GM12875 (cell line): ENCODE measurements at regions not wholly inside any gene's neighbourhood (a gene's known extent, or its start where the extent isn't known, plus 50 kb on each side); places are given as distances from the start of the nearest gene placed in this dataset.

Experiments
- H3K4me3 ChIP-seq: one replicate; pipeline ENCODE4 v1.5.1; 2011; ENCODE audit warnings: low read depth, low read length, control low read depth
- TF ChIP-seq, protein P1 (sequence below): IDR thresholded peaks from 2 replicates; pipeline ENCODE4 v1.5.1; 2011; ENCODE audit warnings: low read depth, mild to moderate bottlenecking, control low read depth, inconsistent platforms, low read length, moderate library complexity, borderline replicate concordance; ENCODE audit not compliant: insufficient read depth

DNA sequence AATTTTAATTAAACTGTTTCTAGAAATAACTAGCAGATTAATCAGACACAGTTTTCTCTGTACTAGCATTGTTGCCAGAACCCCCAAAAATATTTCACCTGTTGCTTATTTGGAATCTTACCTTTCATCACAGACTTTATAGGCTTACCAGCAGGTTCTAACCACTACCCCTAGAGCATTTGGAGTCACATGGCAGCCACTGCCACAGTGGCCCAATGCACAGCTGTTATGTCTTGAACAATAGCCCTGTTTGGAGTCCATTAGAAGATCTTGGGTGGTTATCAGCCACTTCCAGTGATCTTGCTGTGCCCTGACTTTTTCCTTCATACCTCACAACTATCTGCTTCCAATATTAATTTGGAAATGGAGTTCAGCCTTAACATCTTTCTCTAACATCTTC is 186.2 kb upstream of the TANK start:
- no peak overlapping the region for H3K4me3 ChIP-seq
- TF ChIP-seq, protein P1, sequence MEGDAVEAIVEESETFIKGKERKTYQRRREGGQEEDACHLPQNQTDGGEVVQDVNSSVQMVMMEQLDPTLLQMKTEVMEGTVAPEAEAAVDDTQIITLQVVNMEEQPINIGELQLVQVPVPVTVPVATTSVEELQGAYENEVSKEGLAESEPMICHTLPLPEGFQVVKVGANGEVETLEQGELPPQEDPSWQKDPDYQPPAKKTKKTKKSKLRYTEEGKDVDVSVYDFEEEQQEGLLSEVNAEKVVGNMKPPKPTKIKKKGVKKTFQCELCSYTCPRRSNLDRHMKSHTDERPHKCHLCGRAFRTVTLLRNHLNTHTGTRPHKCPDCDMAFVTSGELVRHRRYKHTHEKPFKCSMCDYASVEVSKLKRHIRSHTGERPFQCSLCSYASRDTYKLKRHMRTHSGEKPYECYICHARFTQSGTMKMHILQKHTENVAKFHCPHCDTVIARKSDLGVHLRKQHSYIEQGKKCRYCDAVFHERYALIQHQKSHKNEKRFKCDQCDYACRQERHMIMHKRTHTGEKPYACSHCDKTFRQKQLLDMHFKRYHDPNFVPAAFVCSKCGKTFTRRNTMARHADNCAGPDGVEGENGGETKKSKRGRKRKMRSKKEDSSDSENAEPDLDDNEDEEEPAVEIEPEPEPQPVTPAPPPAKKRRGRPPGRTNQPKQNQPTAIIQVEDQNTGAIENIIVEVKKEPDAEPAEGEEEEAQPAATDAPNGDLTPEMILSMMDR, result no peak

DNA sequence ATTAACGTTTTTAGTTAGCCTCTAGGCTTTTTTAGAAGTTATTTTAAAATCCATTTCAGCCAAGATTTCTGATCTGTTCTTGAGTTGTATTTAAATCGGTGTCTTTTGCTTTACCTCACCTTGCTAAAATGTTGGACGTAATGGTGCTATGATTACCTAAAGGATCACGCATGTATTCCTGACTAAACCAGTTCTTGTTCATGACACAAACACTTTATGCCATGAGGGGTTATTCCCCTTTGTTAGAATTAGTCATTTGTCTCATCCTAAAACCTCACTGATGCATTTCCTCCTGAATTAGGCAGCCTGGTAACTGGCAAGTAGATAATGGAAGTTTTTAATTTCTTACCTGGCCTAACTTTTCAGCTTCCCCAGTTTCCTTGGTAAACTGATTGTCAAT is 185.4 kb upstream of the TANK start:
- TF ChIP-seq, protein P1, result no peak
- H3K4me3 ChIP-seq, result no peak overlapping the region

DNA sequence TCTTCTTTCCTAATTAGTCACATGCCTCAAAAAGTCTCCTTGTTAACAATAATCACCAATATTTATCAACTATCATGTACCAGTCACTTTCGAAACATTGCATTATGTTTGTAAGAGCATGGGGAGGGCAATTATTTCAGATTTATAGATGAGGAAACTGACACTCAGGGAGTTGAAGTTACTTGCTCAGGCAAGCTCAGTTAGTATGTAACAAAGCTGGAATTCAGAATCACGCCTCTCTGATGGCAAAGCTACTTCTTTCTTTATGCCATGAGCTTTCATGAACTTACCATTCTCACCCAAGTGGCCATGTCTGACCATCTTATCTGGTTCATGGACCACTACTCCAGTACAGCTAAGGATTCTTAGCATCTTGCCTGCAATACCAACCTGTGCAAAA is 183.4 kb upstream of the TANK start:
- no peak overlapping the region for H3K4me3 ChIP-seq
- TF ChIP-seq, protein P1, result no peak

DNA sequence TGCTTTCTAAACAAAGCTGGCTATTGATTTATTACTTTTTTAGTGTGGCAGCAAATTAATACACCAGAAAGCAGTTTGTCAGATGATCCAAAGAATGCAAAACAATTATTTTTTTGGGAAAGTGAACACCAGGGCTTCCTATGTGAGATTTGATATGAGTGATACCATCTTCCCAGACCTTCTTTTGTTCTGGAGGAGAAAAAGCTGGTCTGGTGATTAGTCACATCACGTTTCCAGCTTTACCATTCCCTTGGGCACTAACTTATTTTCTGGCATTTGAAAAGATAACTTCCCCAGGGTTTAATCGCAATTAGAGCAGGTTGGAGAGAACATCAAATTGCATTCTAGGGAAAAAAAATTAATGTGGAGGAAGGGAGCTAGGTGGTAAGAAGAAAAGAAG is 182.9 kb upstream of the TANK start:
- TF ChIP-seq, protein P1, result no peak
- no peak overlapping the region for H3K4me3 ChIP-seq

DNA sequence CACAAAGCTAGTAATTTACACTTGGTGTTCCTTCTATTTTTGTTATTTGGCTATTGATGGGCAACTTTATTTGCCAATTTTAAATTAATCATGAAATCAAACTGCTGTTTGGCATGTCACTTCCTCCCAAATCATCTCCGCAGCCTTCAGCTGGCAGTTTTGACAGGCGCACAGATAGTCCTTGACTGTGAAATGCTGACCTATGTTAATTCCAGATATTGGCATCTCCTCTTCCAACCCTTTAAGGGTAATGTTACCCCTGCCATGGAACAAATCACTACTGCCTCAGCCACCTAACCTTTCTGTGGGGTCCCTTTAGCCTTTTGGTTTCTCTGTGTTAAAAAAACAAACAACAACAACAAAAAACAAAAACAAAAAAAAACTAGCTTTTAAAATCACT is 182.4 kb upstream of the TANK start:
- H3K4me3 ChIP-seq, result no peak overlapping the region

DNA sequence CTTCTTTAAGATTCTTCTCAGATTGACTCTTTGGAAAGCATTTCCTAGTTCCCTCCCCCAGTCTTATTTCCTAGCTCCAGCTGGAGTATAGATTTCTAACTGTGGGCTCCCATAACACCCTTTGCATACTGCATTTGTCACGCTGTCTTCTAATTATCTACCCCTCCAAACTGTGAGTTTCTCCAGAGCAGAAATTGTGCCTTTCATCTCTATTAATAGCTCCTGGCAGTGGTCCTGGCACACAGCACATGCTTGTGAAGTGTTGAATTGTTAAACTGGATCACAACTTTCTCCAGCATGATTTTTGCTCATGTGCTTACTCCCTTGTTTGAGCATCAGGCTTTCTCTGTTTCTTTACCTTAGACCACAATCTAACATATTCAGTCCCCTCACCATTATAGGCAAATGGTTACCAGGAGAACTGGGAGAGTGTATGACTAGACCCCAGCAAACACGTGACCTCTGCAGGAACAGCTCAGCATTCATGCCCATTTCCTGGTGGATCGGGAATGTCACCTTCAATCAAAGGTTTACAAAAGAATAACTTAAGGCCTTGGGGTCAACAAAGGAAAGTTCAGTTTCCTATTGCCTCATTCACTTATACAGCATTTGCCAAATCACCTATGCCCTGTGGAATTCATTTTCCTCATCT is 175.7 kb upstream of the TANK start:
- H3K4me3 ChIP-seq, result no peak overlapping the region
- TF ChIP-seq, protein P1, result no peak

More for the DNA sequence above, 182.4 kb upstream of the TANK start:
- TF ChIP-seq, protein P1, result no peak

DNA sequence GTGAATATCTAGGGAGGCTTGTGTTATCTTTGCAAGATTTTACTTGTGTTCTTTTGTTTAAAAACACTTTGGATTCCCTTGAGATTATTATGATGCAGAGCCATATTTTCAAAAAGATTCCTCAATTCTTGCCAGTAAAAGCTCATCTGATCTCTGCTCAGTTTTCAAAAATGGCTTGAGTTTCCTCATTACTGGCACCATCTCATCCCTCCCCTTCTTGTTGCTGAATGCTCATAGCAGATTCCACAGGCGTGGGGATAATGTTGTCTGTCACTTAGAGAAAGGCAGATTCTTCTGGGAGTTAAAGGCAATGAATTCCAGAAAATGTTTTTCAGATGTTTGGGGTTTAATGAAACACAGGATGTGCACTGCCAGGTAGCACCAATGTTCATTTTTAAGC is 170.4 kb upstream of the TANK start:
- TF ChIP-seq, protein P1, result no peak
- no peak overlapping the region for H3K4me3 ChIP-seq
